Activated CD4-positive, alpha-beta T cell treated with anti-CD3 and anti-CD28 coated beads, Interleukin-2, amount 50 U/mL, for 1 hour (primary cell): ENCODE measurements at regions not wholly inside any gene's neighbourhood (a gene's known extent, or its start where the extent isn't known, plus 50 kb on each side); places are given as distances from the start of the nearest gene placed in this dataset.

Experiments
- DNase-seq: peaks from one replicate; pipeline ENCODE4 v3.0.0-alpha.2; 2020

GRCh38 chr3:150080058-150080730 is 109.5 kb upstream of the PFN2 start:
- no peak for DNase-seq

- no peak for DNase-seq
Measured at GRCh38 chr3:150079029-150079739, 108.5 kb upstream of the PFN2 start.

GRCh38 chr3:150077581-150078247 is 107.0 kb upstream of the PFN2 start:
- DNase-seq, result no peak

GRCh38 chr3:150077107-150077506 is 106.4 kb upstream of the PFN2 start:
- DNase-seq, result no peak

- DNase-seq, result no peak
Measured at GRCh38 chr3:150076443-150076842, 105.7 kb upstream of the PFN2 start.

- DNase-seq, result no peak
Measured at GRCh38 chr3:150075417-150075865, 104.7 kb upstream of the PFN2 start.

GRCh38 chr3:150074697-150075416 is 104.2 kb upstream of the PFN2 start:
- no peak for DNase-seq

- no peak for DNase-seq
Measured at GRCh38 chr3:150074277-150074676, 103.6 kb upstream of the PFN2 start.

- DNase-seq, result no peak
Measured at GRCh38 chr3:150073513-150073912, 102.8 kb upstream of the PFN2 start.

- no peak for DNase-seq
Measured at GRCh38 chr3:150073031-150073430, 102.3 kb upstream of the PFN2 start.

- no peak for DNase-seq
Measured at GRCh38 chr3:150072576-150072975, 101.9 kb upstream of the PFN2 start.

GRCh38 chr3:150070271-150070670 is 99.6 kb upstream of the PFN2 start:
- no peak for DNase-seq

- no peak for DNase-seq
Measured at GRCh38 chr3:150069633-150070032, 98.9 kb upstream of the PFN2 start.

- DNase-seq, result no peak
Measured at GRCh38 chr3:150069154-150069527, 98.4 kb upstream of the PFN2 start.

GRCh38 chr3:150068440-150069153 is 97.9 kb upstream of the PFN2 start:
- DNase-seq, result no peak

- DNase-seq, result no peak
Measured at GRCh38 chr3:150067561-150067960, 96.9 kb upstream of the PFN2 start.

- no peak for DNase-seq
Measured at GRCh38 chr3:150064971-150065370, 94.3 kb upstream of the PFN2 start.

GRCh38 chr3:150063237-150063636 is 92.5 kb upstream of the PFN2 start:
- DNase-seq, result no peak

- no peak for DNase-seq
Measured at GRCh38 chr3:150062492-150062891, 91.8 kb upstream of the PFN2 start.

GRCh38 chr3:150061288-150062024 is 90.8 kb upstream of the PFN2 start:
- DNase-seq, result no peak

GRCh38 chr3:150059729-150060128 is 89.0 kb upstream of the PFN2 start:
- no peak for DNase-seq

GRCh38 chr3:150059241-150059640 is 88.5 kb upstream of the PFN2 start:
- DNase-seq, result no peak
